ENCODE measurements at regions not wholly inside any gene's neighbourhood (a gene's known extent, or its start where the extent isn't known, plus 50 kb on each side); places are given as distances from the start of the nearest gene placed in this dataset.

DNA sequence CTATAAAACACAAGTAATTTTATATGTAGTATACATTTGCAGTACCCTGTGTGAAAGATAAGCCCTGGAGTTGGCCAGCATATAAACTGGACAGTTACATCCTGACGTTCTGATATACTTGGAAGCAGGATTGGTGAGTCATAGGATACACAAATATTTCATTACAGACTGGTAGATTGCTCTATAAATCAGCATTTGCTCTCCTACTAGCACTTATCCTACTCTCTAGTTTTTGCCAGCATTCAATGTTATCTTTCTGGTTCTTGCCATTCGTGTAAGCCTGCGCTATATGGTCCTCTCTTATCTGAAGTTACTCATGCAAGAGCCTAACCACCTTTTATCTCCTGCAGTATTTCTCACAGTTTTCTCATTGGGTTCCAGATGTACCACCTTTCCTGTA lies 680.2 kb upstream of the MMS22L start:
- TF ChIP-seq ZNF274 (IDR thresholded peaks at IDR 0.05; ENCODE audit: low read depth, low read length) (no peak), SUZ12 (IDR thresholded peaks at IDR 0.05; ENCODE audit: extremely low read depth, insufficient read depth, insufficient read length) (no peak), YY1 (IDR thresholded peaks at IDR 0.05; ENCODE audit: insufficient read depth, insufficient read length) (no peak)
